ENCODE measurements at regions not wholly inside any gene's neighbourhood (a gene's known extent, or its start where the extent isn't known, plus 50 kb on each side); places are given as distances from the start of the nearest gene placed in this dataset.

DNA sequence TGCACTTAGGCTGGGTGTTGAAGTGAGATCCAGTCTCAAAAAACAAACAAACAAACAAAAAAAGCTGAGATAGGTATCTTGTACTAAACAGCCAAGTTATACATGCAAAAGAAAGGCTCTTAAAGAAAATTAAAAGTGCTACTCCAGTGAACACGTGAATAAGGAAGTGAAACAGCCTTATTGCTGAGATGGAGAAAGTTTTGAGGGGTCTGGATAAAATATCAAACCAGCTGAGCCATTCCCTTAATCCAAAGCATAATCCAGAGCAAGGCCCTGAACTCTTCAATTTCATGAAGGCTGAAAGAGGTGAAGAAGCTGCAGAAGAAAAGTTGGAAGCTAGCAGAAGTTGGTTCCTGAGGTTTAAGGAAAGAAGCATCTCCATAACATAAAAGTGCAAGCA, 360.5 kb upstream of the DAB1 start:
- TF ChIP-seq, protein P1, sequence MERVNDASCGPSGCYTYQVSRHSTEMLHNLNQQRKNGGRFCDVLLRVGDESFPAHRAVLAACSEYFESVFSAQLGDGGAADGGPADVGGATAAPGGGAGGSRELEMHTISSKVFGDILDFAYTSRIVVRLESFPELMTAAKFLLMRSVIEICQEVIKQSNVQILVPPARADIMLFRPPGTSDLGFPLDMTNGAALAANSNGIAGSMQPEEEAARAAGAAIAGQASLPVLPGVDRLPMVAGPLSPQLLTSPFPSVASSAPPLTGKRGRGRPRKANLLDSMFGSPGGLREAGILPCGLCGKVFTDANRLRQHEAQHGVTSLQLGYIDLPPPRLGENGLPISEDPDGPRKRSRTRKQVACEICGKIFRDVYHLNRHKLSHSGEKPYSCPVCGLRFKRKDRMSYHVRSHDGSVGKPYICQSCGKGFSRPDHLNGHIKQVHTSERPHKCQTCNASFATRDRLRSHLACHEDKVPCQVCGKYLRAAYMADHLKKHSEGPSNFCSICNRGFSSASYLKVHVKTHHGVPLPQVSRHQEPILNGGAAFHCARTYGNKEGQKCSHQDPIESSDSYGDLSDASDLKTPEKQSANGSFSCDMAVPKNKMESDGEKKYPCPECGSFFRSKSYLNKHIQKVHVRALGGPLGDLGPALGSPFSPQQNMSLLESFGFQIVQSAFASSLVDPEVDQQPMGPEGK (CRISPR knock-in tag; IDR thresholded peaks at IDR 0.05; ENCODE audit: borderline replicate concordance), result no peak
- TF ChIP-seq ZC3H10 (CRISPR knock-in tag; IDR thresholded peaks at IDR 0.05) (no peak), ZFP30 (CRISPR knock-in tag; IDR thresholded peaks at IDR 0.05) (no peak), RARB (CRISPR knock-in tag; IDR thresholded peaks at IDR 0.05) (no peak), CSDC2 (CRISPR knock-in tag; IDR thresholded peaks at IDR 0.05) (no peak), ZNF565 (CRISPR knock-in tag; conservative IDR thresholded peaks at IDR 0.05; ENCODE audit: low read depth) (no peak), ZNF8 (CRISPR knock-in tag; IDR thresholded peaks at IDR 0.05) (no peak), PPARA (CRISPR knock-in tag; IDR thresholded peaks at IDR 0.05; ENCODE audit: borderline replicate concordance) (no peak), ARNTL (CRISPR knock-in tag; IDR thresholded peaks at IDR 0.05; ENCODE audit: borderline replicate concordance, low read depth) (no peak), ZFP3 (CRISPR knock-in tag; IDR thresholded peaks at IDR 0.05) (no peak)
- TF ChIP-seq, protein P2, sequence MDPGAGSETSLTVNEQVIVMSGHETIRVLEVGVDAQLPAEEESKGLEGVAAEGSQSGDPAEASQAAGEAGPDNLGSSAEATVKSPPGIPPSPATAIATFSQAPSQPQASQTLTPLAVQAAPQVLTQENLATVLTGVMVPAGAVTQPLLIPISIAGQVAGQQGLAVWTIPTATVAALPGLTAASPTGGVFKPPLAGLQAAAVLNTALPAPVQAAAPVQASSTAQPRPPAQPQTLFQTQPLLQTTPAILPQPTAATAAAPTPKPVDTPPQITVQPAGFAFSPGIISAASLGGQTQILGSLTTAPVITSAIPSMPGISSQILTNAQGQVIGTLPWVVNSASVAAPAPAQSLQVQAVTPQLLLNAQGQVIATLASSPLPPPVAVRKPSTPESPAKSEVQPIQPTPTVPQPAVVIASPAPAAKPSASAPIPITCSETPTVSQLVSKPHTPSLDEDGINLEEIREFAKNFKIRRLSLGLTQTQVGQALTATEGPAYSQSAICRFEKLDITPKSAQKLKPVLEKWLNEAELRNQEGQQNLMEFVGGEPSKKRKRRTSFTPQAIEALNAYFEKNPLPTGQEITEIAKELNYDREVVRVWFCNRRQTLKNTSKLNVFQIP (CRISPR knock-in tag; IDR thresholded peaks at IDR 0.05; ENCODE audit: borderline replicate concordance, low read depth), result no peak
- TF ChIP-seq, protein P3, sequence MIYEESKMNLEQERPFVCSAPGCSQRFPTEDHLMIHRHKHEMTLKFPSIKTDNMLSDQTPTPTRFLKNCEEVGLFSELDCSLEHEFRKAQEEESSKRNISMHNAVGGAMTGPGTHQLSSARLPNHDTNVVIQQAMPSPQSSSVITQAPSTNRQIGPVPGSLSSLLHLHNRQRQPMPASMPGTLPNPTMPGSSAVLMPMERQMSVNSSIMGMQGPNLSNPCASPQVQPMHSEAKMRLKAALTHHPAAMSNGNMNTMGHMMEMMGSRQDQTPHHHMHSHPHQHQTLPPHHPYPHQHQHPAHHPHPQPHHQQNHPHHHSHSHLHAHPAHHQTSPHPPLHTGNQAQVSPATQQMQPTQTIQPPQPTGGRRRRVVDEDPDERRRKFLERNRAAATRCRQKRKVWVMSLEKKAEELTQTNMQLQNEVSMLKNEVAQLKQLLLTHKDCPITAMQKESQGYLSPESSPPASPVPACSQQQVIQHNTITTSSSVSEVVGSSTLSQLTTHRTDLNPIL (CRISPR knock-in tag; IDR thresholded peaks at IDR 0.05; ENCODE audit: low read depth), result no peak
- TF ChIP-seq, protein P4, sequence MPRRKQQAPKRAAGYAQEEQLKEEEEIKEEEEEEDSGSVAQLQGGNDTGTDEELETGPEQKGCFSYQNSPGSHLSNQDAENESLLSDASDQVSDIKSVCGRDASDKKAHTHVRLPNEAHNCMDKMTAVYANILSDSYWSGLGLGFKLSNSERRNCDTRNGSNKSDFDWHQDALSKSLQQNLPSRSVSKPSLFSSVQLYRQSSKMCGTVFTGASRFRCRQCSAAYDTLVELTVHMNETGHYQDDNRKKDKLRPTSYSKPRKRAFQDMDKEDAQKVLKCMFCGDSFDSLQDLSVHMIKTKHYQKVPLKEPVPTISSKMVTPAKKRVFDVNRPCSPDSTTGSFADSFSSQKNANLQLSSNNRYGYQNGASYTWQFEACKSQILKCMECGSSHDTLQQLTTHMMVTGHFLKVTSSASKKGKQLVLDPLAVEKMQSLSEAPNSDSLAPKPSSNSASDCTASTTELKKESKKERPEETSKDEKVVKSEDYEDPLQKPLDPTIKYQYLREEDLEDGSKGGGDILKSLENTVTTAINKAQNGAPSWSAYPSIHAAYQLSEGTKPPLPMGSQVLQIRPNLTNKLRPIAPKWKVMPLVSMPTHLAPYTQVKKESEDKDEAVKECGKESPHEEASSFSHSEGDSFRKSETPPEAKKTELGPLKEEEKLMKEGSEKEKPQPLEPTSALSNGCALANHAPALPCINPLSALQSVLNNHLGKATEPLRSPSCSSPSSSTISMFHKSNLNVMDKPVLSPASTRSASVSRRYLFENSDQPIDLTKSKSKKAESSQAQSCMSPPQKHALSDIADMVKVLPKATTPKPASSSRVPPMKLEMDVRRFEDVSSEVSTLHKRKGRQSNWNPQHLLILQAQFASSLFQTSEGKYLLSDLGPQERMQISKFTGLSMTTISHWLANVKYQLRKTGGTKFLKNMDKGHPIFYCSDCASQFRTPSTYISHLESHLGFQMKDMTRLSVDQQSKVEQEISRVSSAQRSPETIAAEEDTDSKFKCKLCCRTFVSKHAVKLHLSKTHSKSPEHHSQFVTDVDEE (CRISPR knock-in tag; IDR thresholded peaks at IDR 0.05), result no peak
